ENCODE measurements at regions not wholly inside any gene's neighbourhood (a gene's known extent, or its start where the extent isn't known, plus 50 kb on each side); places are given as distances from the start of the nearest gene placed in this dataset.

DNA sequence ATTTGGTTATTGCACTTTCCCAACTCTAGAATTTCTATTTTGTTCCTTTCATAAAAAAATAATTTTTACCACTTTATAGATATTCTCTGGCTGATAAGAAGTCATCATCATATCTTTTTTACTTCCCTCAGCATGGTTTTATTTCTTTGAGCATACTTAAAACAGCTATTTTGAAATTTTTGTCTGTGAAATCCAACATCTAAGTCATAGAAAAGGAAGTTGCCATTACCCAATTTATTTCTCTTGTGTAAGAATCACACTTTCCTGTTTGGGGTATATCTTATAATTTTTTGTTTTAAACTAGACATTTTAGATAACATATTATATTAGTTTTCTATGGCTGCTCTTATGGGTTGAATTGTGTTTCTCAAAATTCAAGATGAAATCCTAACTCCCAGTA, 400.2 kb upstream of the OR4E1 start:
- Histone ChIP-seq H3K27ac (ENCODE audit: low read length) (no peak overlapping the region), H3K4me1 (ENCODE audit: control insufficient read depth, insufficient read depth, low read length) (no peaks in the 10 kb centered on the region), H3K9me3 (ENCODE audit: control insufficient read depth, insufficient read depth, low read depth, low read length) (no peaks in the 10 kb centered on the region), H3K36me3 (ENCODE audit: control insufficient read depth, insufficient read depth, low read length) (no peaks in the 10 kb centered on the region), H3K27me3 (ENCODE audit: control insufficient read depth, insufficient read depth, low read length) (no peaks in the 10 kb centered on the region), H3K4me3 (ENCODE audit: low read depth in 2 of 2, low read length in 2 of 2) (no peak overlapping the region)
- no TSS peak for BruUV-seq (replicated peaks)
- ChIA-PET POLR2A (no interaction called here), CTCF (no interaction called here)
- no peak for DNase-seq (ENCODE audit: low read depth, low spot score)
- no peak for ATAC-seq
- in situ Hi-C loops (cut with HindIII; ENCODE audit: low pct_unique_long_range_greater_than_20kb, low sequenced_read_pairs) (no loop called here), intact Hi-C loops (cut with micrococcal nuclease; ENCODE audit: unreplicated experiment) (no loop called here)
- TF ChIP-seq TCF7L2 (IDR thresholded peaks at IDR 0.05; ENCODE audit: low read depth, low read length) (no peak), SIN3A (IDR thresholded peaks at IDR 0.05; ENCODE audit: borderline replicate concordance, insufficient read depth, low read depth, low read length) (no peak), POLR2AphosphoS5 (IDR thresholded peaks at IDR 0.05; ENCODE audit: low read depth, low read length) (no peak)
- TF ChIP-seq, protein P1, sequence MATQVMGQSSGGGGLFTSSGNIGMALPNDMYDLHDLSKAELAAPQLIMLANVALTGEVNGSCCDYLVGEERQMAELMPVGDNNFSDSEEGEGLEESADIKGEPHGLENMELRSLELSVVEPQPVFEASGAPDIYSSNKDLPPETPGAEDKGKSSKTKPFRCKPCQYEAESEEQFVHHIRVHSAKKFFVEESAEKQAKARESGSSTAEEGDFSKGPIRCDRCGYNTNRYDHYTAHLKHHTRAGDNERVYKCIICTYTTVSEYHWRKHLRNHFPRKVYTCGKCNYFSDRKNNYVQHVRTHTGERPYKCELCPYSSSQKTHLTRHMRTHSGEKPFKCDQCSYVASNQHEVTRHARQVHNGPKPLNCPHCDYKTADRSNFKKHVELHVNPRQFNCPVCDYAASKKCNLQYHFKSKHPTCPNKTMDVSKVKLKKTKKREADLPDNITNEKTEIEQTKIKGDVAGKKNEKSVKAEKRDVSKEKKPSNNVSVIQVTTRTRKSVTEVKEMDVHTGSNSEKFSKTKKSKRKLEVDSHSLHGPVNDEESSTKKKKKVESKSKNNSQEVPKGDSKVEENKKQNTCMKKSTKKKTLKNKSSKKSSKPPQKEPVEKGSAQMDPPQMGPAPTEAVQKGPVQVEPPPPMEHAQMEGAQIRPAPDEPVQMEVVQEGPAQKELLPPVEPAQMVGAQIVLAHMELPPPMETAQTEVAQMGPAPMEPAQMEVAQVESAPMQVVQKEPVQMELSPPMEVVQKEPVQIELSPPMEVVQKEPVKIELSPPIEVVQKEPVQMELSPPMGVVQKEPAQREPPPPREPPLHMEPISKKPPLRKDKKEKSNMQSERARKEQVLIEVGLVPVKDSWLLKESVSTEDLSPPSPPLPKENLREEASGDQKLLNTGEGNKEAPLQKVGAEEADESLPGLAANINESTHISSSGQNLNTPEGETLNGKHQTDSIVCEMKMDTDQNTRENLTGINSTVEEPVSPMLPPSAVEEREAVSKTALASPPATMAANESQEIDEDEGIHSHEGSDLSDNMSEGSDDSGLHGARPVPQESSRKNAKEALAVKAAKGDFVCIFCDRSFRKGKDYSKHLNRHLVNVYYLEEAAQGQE (IDR thresholded peaks at IDR 0.05; ENCODE audit: insufficient read depth in 1 of 2, low read depth in 2 of 2, low read length in 1 of 2) = no peak
- TF ChIP-seq, protein P2, sequence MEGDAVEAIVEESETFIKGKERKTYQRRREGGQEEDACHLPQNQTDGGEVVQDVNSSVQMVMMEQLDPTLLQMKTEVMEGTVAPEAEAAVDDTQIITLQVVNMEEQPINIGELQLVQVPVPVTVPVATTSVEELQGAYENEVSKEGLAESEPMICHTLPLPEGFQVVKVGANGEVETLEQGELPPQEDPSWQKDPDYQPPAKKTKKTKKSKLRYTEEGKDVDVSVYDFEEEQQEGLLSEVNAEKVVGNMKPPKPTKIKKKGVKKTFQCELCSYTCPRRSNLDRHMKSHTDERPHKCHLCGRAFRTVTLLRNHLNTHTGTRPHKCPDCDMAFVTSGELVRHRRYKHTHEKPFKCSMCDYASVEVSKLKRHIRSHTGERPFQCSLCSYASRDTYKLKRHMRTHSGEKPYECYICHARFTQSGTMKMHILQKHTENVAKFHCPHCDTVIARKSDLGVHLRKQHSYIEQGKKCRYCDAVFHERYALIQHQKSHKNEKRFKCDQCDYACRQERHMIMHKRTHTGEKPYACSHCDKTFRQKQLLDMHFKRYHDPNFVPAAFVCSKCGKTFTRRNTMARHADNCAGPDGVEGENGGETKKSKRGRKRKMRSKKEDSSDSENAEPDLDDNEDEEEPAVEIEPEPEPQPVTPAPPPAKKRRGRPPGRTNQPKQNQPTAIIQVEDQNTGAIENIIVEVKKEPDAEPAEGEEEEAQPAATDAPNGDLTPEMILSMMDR (IDR thresholded peaks at IDR 0.05) = no peak

DNA sequence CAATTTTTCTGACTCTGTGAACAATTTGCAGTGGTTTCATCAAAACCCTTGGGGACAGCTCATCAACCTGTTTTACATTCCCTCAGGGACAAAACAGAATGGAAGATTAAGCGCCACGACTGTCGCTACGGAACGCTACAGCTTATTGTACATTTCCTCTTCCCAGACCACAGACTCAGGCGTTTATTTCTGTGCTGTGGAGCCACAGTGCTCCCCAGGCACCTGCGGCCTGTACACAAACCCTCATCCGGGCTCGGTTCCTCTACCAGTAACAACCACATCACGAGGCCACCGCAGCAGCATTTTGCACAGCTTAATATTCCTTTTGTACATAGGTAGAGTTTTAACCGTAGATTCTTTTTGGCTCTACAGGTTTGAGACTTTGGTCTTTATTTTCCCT, 397.4 kb upstream of the OR4E1 start:
- intact Hi-C loops (cut with micrococcal nuclease; ENCODE audit: unreplicated experiment) = no loop called here
- in situ Hi-C loops (cut with HindIII; ENCODE audit: low pct_unique_long_range_greater_than_20kb, low sequenced_read_pairs) = no loop called here
- TF ChIP-seq, protein P1 (IDR thresholded peaks at IDR 0.05; ENCODE audit: insufficient read depth in 1 of 2, low read depth in 2 of 2, low read length in 1 of 2) = no peak
- ATAC-seq = no peak
- BruUV-seq (replicated peaks) = no TSS peak
- H3K4me3 ChIP-seq (ENCODE audit: low read depth in 2 of 2, low read length in 2 of 2) = no peak overlapping the region
- H3K36me3 ChIP-seq (ENCODE audit: control insufficient read depth, insufficient read depth, low read length) = no peaks in the 10 kb centered on the region
- H3K27me3 ChIP-seq (ENCODE audit: control insufficient read depth, insufficient read depth, low read length) = 0 out of 2 replicates have a peak, but pooled peaks cover 3% of the 10 kb centered on the region
- H3K9me3 ChIP-seq (ENCODE audit: control insufficient read depth, insufficient read depth, low read depth, low read length) = no peaks in the 10 kb centered on the region
- CTCF ChIA-PET = interaction anchor here (1.0 kb wide), 1 partner anchor 61 kb away, joined by 4 read pairs; no protein-coding TSS in a partner anchor
- no peak overlapping the region for H3K27ac ChIP-seq (ENCODE audit: low read length)
- H3K4me1 ChIP-seq (ENCODE audit: control insufficient read depth, insufficient read depth, low read length) = no peaks in the 10 kb centered on the region
- no peak for DNase-seq (ENCODE audit: low read depth, low spot score)
- POLR2A ChIA-PET = no interaction called here
